ENCODE measurements at regions not wholly inside any gene's neighbourhood (a gene's known extent, or its start where the extent isn't known, plus 50 kb on each side); places are given as distances from the start of the nearest gene placed in this dataset.

- Histone ChIP-seq H3K9ac (ENCODE audit: low read depth in 1 of 2, low read length in 2 of 2) (no peak overlapping the region), H3K4me3 (ENCODE audit: low read depth in 1 of 3, low read length in 3 of 3) (no peak overlapping the region), H3K36me3 (ENCODE audit: control insufficient read depth in 4 of 4, insufficient read depth in 3 of 4, low read depth in 1 of 4, low read length in 3 of 4) (no peaks in the 10 kb centered on the region), H3K27me3 (ENCODE audit: control insufficient read depth in 4 of 4, insufficient read depth in 4 of 4, low read length in 3 of 4) (no peaks in the 10 kb centered on the region), H3K9me3 (ENCODE audit: control insufficient read depth in 4 of 4, low read length in 3 of 4) (no peaks in the 10 kb centered on the region), H3K27ac (ENCODE audit: low read depth in 1 of 2, low read length in 2 of 2) (no peak overlapping the region), H3K4me1 (ENCODE audit: control insufficient read depth in 4 of 4, insufficient read depth in 4 of 4, low read length in 3 of 4) (no peaks in the 10 kb centered on the region)
- no peak for TF ChIP-seq HNF4A (conservative IDR thresholded peaks at IDR 0.05)
- TF ChIP-seq RXRA (IDR thresholded peaks at IDR 0.05) = no peak
- TF ChIP-seq TAF1 (conservative IDR thresholded peaks at IDR 0.05) = no peak
- TF ChIP-seq GABPA (IDR thresholded peaks at IDR 0.05 in 1 of 2, conservative IDR thresholded peaks at IDR 0.05 in 1 of 2) = no peak
- 82% methylated on average over 1 of the region's 1 CpG for WGBS
- no peak for DNase-seq (ENCODE audit: low spot score)
Observed at GRCh38 chr1:104919188-104919587, 1169.5 kb downstream of the AMY1C start.

- no peak overlapping the region for H3K4me3 ChIP-seq (ENCODE audit: low read depth in 1 of 3, low read length in 3 of 3)
- TF ChIP-seq FOXA2 (IDR thresholded peaks at IDR 0.05) (no peak), HNF4A (conservative IDR thresholded peaks at IDR 0.05) (no peak), ATF3 (IDR thresholded peaks at IDR 0.05) (no peak), TAF1 (conservative IDR thresholded peaks at IDR 0.05) (no peak), HNF4G (IDR thresholded peaks at IDR 0.05) (no peak), GABPA (IDR thresholded peaks at IDR 0.05 in 1 of 2, conservative IDR thresholded peaks at IDR 0.05 in 1 of 2) (no peak), RAD21 (IDR thresholded peaks at IDR 0.05) (no peak), RXRA (IDR thresholded peaks at IDR 0.05) (no peak), CTCF (IDR thresholded peaks at IDR 0.05; ENCODE audit: low read depth, low read length, missing input control) (no peak), REST (IDR thresholded peaks at IDR 0.05) (no peak), YY1 (IDR thresholded peaks at IDR 0.05) (no peak), MAX (IDR thresholded peaks at IDR 0.05) (no peak), JUND (IDR thresholded peaks at IDR 0.05) (no peak), SP1 (IDR thresholded peaks at IDR 0.05) (no peak)
- H3K9ac ChIP-seq (ENCODE audit: low read depth in 1 of 2, low read length in 2 of 2) = no peak overlapping the region
- no peak for DNase-seq (ENCODE audit: low spot score)
- H3K9me3 ChIP-seq (ENCODE audit: control insufficient read depth in 4 of 4, low read length in 3 of 4) = no peaks in the 10 kb centered on the region
- no peaks in the 10 kb centered on the region for H3K36me3 ChIP-seq (ENCODE audit: control insufficient read depth in 4 of 4, insufficient read depth in 3 of 4, low read depth in 1 of 4, low read length in 3 of 4)
- H3K4me1 ChIP-seq (ENCODE audit: control insufficient read depth in 4 of 4, insufficient read depth in 4 of 4, low read length in 3 of 4) = no peaks in the 10 kb centered on the region
- no peaks in the 10 kb centered on the region for H3K27me3 ChIP-seq (ENCODE audit: control insufficient read depth in 4 of 4, insufficient read depth in 4 of 4, low read length in 3 of 4)
- H3K27ac ChIP-seq (ENCODE audit: low read depth in 1 of 2, low read length in 2 of 2) = no peak overlapping the region
Observed at GRCh38 chr1:104921525-104921924, 1171.8 kb downstream of the AMY1C start.

All from liver (tissue), 8 donors.